CD4-positive, alpha-beta T cell (primary cell): ENCODE measurements at regions not wholly inside any gene's neighbourhood (a gene's known extent, or its start where the extent isn't known, plus 50 kb on each side); places are given as distances from the start of the nearest gene placed in this dataset.

ENCODE experiments used
- ATAC-seq: fragments of 200-7000 bp; cut with Tn5 transposase; one replicate; pipeline ENCODE4 v1.10.0; 2022; ENCODE audit warnings: mild to moderate bottlenecking; ENCODE audit not compliant: poor library complexity
- CTCF ChIA-PET: fragments of 350-600 bp; sonication (Branson Sonifier 250); formaldehyde crosslinking; loops from one replicate; lab custom pipeline; 2021; ENCODE audit warnings: antibody characterized with exemption, inconsistent platforms; lab: Charles Lee
- POLR2A ChIA-PET: fragments of 350-600 bp; sonication (Branson Sonifier 250); formaldehyde crosslinking; loops from one replicate; lab custom pipeline; 2021; ENCODE audit warnings: antibody characterized with exemption, inconsistent platforms; lab: Charles Lee
- DNase-seq, 14 experiments: peaks; one replicate each; pipeline ENCODE4 v3.0.0-alpha.2; 2013 to 2020; ENCODE audit warnings: mixed read lengths in 2 of 14
- H3K27ac ChIP-seq, 2 donors: one replicate each; pipeline versions ENCODE4 v1.5.1 to v1.7.0; 2013; ENCODE audit warnings: low read length in 2 of 2, low read depth in 1 of 2, mild to moderate bottlenecking in 1 of 2
- H3K27me3 ChIP-seq, 2 experiments: 1 replicate in 1 of 2; 2 replicates in 1 of 2; pipeline versions ENCODE4 v1.6.1 to v1.7.0; 2013; ENCODE audit warnings: low read length in 2 of 2, control low read depth in 1 of 2, mild to moderate bottlenecking in 1 of 2, moderate library complexity in 1 of 2; ENCODE audit not compliant: insufficient read depth in 2 of 2, control insufficient read depth in 1 of 2
- H3K36me3 ChIP-seq: one replicate; pipeline ENCODE4 v1.6.1; 2013; ENCODE audit warnings: low read length, control low read depth; ENCODE audit not compliant: insufficient read depth
- H3K4me1 ChIP-seq: one replicate; pipeline ENCODE4 v1.6.1; 2013; ENCODE audit warnings: low read length, control low read depth; ENCODE audit not compliant: insufficient read depth
- H3K4me3 ChIP-seq: one replicate; pipeline ENCODE4 v1.5.1; 2013; ENCODE audit warnings: mild to moderate bottlenecking, low read length, moderate library complexity
- H3K9me3 ChIP-seq, 2 experiments: 1 replicate in 1 of 2; 2 replicates in 1 of 2; pipeline versions ENCODE4 v1.6.1 to v1.7.0; 2013; ENCODE audit warnings: low read length in 2 of 2, mild to moderate bottlenecking in 2 of 2, control low read depth in 1 of 2, moderate library complexity in 1 of 2; ENCODE audit not compliant: control insufficient read depth in 1 of 2, insufficient read depth in 1 of 2
- H3K27ac Mint-ChIP-seq: one replicate; pipeline ENCODE4 v1.8.0; 2020; ENCODE audit warnings: mixed read lengths
- H3K27me3 Mint-ChIP-seq: one replicate; pipeline ENCODE4 v1.8.0; 2021; ENCODE audit warnings: mixed read lengths
- H3K36me3 Mint-ChIP-seq: one replicate; pipeline ENCODE4 v1.8.0; 2021; ENCODE audit warnings: low read depth, mixed read lengths
- H3K4me1 Mint-ChIP-seq: one replicate; pipeline ENCODE4 v1.8.0; 2021; ENCODE audit warnings: low read depth, mixed read lengths
- H3K4me3 Mint-ChIP-seq: one replicate; pipeline ENCODE4 v1.8.0; 2020; ENCODE audit warnings: mild to moderate bottlenecking, mixed read lengths
- H3K9me3 Mint-ChIP-seq: one replicate; pipeline ENCODE4 v1.8.0; 2020; ENCODE audit warnings: mixed read lengths
- CTCF ChIP-seq: fragments of 200-600 bp; IDR thresholded peaks from one replicate; pipeline ENCODE4 v1.8.0; 2022; ENCODE audit warnings: antibody characterized with exemption, mild to moderate bottlenecking
- intact Hi-C, 2 experiments: fragments of 100-400 bp; cut with DNase I in 1 of 2; cut with micrococcal nuclease in 1 of 2; formaldehyde crosslinking; loops; one replicate each; pipeline versions ENCODE4 v1.15.1 to v1.9.0; 2023 to 2025; cut with DNase I, micrococcal nuclease

DNA sequence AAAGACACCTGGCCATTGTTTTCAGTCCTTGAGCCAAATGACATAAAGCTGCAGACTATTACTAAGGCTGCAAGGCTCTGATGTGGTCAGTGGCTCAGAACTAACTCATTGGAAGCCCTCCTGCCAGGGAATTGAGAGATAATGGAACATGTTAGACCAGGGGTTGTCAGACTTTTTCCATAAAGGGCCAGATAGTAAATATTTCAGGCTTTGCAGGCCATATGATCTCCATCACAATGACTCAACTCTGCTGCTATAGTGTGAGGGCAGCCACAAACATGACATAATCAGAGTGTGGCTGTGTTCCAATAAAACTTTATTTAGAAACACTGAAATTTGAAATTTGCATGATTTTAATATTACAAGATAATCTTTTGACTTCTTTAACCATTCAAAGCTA is 140.3 kb downstream of the TMEM30B start:
- Mint-ChIP-seq H3K27me3 (peaks cover 20% of the 10 kb centered on the region), H3K36me3 (no peaks in the 10 kb centered on the region), H3K4me3 (no peak overlapping the region), H3K4me1 (no peaks in the 10 kb centered on the region), H3K9me3 (peaks cover 12% of the 10 kb centered on the region), H3K27ac (no peak overlapping the region)
- no peaks in the 10 kb centered on the region for H3K27me3 ChIP-seq
- H3K36me3 ChIP-seq = no peaks in the 10 kb centered on the region
- no peaks in the 10 kb centered on the region for H3K4me1 ChIP-seq
- no peak for DNase-seq
- ChIA-PET POLR2A (no interaction called here), CTCF (no interaction called here)
- H3K27ac ChIP-seq = no peak overlapping the region
- TF ChIP-seq CTCF = no peak
- H3K9me3 ChIP-seq = peaks cover 3 to 9% of the 10 kb centered on the region in 2 experiments
- intact Hi-C loops = no loop called here
- no peak for ATAC-seq
- no peak overlapping the region for H3K4me3 ChIP-seq

- Histone ChIP-seq H3K36me3 (no peaks in the 10 kb centered on the region), H3K4me1 (no peaks in the 10 kb centered on the region), H3K4me3 (no peak overlapping the region), H3K27me3 (no peaks in the 10 kb centered on the region), H3K27ac (no peak overlapping the region), H3K9me3 (peaks cover 3 to 9% of the 10 kb centered on the region in 2 experiments)
- no peak overlapping the region for H3K4me3 Mint-ChIP-seq
- DNase-seq (no peak), ATAC-seq (no peak)
- H3K36me3 Mint-ChIP-seq = no peaks in the 10 kb centered on the region
- H3K27me3 Mint-ChIP-seq = peaks cover 26% of the 10 kb centered on the region
- TF ChIP-seq CTCF = no peak
- CTCF ChIA-PET = no interaction called here
- intact Hi-C loops = no loop called here
- H3K9me3 Mint-ChIP-seq = peaks cover 12% of the 10 kb centered on the region
- H3K4me1 Mint-ChIP-seq = no peaks in the 10 kb centered on the region
- no peak overlapping the region for H3K27ac Mint-ChIP-seq
- POLR2A ChIA-PET = no interaction called here
Observed at GRCh38 chr14:61140271-61140670, 140.9 kb downstream of the TMEM30B start.

DNA sequence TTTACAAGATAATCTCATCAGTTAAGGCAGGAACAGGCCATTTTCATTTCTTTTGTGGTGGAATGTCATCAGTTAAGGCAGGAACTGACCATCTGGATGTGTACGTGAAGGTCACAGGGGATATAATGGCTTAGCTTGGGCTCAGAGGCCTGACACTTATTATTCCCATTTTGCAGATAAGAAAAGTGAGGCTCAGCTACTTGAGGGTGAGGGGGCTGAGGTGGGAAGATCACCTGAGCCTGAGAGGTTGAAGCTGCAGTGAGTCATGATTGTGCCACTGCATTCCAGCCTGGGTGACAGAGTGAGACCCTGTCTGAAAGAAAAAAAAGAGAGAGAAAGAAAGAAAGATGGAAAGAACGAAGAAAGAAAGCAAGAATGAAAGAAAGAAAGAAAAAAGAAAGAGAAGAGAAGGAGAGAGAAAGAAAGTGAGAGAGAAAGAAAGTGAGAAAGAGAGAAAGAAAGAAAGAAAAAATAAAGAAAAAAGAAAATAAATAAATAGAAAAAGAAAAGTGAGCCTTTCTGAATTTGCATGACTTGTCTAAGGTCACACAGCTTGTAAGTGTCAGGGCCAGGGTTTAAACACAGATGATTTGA is 142.0 kb downstream of the TMEM30B start:
- Histone ChIP-seq H3K36me3 (no peaks in the 10 kb centered on the region), H3K4me3 (no peak overlapping the region), H3K9me3 (peaks cover 3 to 8% of the 10 kb centered on the region in 2 experiments), H3K4me1 (no peaks in the 10 kb centered on the region), H3K27ac (no peak overlapping the region), H3K27me3 (no peaks in the 10 kb centered on the region)
- no peak overlapping the region for H3K4me3 Mint-ChIP-seq
- ChIA-PET POLR2A (no interaction called here), CTCF (no interaction called here)
- H3K27me3 Mint-ChIP-seq = peaks cover 27% of the 10 kb centered on the region
- no peaks in the 10 kb centered on the region for H3K4me1 Mint-ChIP-seq
- intact Hi-C loops = no loop called here
- H3K27ac Mint-ChIP-seq = no peak overlapping the region
- no peaks in the 10 kb centered on the region for H3K36me3 Mint-ChIP-seq
- TF ChIP-seq CTCF = no peak
- no peak for ATAC-seq
- peaks cover 8% of the 10 kb centered on the region for H3K9me3 Mint-ChIP-seq
- DNase-seq = no peak
